ENCODE measurements at regions not wholly inside any gene's neighbourhood (a gene's known extent, or its start where the extent isn't known, plus 50 kb on each side); places are given as distances from the start of the nearest gene placed in this dataset.
A peak's percentile ranks its signal among the peaks of the same experiment; 100 is the strongest.

DNA sequence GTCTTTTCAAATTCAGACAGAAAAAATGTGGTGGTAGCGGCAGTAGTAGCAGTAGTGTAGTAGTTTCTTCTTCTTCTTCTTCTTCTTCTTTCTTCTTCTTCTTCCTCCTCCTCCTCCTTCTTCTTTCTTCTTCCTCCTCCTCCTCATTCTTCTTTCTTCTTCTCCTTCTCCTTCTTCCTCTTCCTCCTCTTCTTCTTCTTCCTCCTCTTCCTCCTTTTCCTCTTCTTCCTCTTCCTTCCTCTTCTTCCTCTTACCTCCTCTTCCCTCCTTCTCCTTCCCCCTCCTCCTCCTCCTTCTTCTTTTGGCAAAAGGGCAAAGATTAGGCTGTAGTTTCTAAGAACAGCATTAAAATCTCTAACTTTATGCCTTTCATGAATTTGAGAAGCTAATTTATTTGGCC is 59.6 kb upstream of the INSM2 start:
- ATAC-seq: no peak
- RAD21 ChIA-PET (ENCODE audit: unreplicated experiment): no interaction called here
- TF ChIP-seq FOXK2 (IDR thresholded peaks at IDR 0.05): 0 out of 2 replicates have a peak, but pooled peaks have one; percentile 15
- TF ChIP-seq, protein P1, sequence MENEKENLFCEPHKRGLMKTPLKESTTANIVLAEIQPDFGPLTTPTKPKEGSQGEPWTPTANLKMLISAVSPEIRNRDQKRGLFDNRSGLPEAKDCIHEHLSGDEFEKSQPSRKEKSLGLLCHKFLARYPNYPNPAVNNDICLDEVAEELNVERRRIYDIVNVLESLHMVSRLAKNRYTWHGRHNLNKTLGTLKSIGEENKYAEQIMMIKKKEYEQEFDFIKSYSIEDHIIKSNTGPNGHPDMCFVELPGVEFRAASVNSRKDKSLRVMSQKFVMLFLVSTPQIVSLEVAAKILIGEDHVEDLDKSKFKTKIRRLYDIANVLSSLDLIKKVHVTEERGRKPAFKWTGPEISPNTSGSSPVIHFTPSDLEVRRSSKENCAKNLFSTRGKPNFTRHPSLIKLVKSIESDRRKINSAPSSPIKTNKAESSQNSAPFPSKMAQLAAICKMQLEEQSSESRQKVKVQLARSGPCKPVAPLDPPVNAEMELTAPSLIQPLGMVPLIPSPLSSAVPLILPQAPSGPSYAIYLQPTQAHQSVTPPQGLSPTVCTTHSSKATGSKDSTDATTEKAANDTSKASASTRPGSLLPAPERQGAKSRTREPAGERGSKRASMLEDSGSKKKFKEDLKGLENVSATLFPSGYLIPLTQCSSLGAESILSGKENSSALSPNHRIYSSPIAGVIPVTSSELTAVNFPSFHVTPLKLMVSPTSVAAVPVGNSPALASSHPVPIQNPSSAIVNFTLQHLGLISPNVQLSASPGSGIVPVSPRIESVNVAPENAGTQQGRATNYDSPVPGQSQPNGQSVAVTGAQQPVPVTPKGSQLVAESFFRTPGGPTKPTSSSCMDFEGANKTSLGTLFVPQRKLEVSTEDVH (IDR thresholded peaks at IDR 0.05; ENCODE audit: low read depth, partially characterized antibody): no peak
- no peaks in the 10 kb centered on the region for H3K79me2 ChIP-seq (ENCODE audit: control insufficient read depth, insufficient read depth, low read length)
- H3K27ac ChIP-seq (ENCODE audit: control insufficient read depth, insufficient read depth): no peak overlapping the region
- H4K20me1 ChIP-seq (ENCODE audit: control insufficient read depth, insufficient read depth): no peaks in the 10 kb centered on the region
- no peak overlapping the region for H3K9ac ChIP-seq (ENCODE audit: control insufficient read depth, insufficient read depth, low read length)
- no peaks in the 10 kb centered on the region for H3K9me3 ChIP-seq (replicated peaks; ENCODE audit: control insufficient read depth, insufficient read depth, low read length)
- H2AFZ ChIP-seq (ENCODE audit: control insufficient read depth, low read depth, low read length): no peak overlapping the region
- no peak for FAIRE-seq
- in situ Hi-C loops (cut with MboI): no loop called here
- POLR2A ChIA-PET: no interaction called here
- DNase-seq (ENCODE audit: low read depth, low spot score): no peak
- WGBS (ENCODE audit: insufficient coverage, insufficient replicate concordance, low lambda C conversion rate, missing lambda C conversion rate): 61% methylated on average over 1 of the region's 1 CpG
- CTCF ChIA-PET: interaction anchor here (0.6 kb wide), 1 partner anchor 47 kb away, joined by 3 read pairs; no protein-coding TSS in a partner anchor
- no peaks in the 10 kb centered on the region; a peak in 2 of 4 replicates for H3K27me3 ChIP-seq (replicated peaks in 1 of 2; ENCODE audit: control insufficient read depth in 2 of 2, insufficient read depth in 2 of 2, low read length in 1 of 2)
- BruUV-seq (replicated peaks): no TSS peak
- H3K4me3 ChIP-seq: no peak overlapping the region
- no peaks in the 10 kb centered on the region for H3K4me1 ChIP-seq (ENCODE audit: control insufficient read depth, insufficient read depth, low read length)
- SMC1A ChIA-PET (ENCODE audit: uncharacterized antibody, unreplicated experiment): no interaction called here
- intact Hi-C loops (cut with micrococcal nuclease; ENCODE audit: unreplicated experiment): no loop called here
- H3K4me2 ChIP-seq (ENCODE audit: control insufficient read depth, insufficient read depth): no peak overlapping the region
- no peaks in the 10 kb centered on the region for H3K36me3 ChIP-seq (ENCODE audit: control insufficient read depth in 2 of 2, insufficient read depth in 2 of 2, low read length in 1 of 2)

DNA sequence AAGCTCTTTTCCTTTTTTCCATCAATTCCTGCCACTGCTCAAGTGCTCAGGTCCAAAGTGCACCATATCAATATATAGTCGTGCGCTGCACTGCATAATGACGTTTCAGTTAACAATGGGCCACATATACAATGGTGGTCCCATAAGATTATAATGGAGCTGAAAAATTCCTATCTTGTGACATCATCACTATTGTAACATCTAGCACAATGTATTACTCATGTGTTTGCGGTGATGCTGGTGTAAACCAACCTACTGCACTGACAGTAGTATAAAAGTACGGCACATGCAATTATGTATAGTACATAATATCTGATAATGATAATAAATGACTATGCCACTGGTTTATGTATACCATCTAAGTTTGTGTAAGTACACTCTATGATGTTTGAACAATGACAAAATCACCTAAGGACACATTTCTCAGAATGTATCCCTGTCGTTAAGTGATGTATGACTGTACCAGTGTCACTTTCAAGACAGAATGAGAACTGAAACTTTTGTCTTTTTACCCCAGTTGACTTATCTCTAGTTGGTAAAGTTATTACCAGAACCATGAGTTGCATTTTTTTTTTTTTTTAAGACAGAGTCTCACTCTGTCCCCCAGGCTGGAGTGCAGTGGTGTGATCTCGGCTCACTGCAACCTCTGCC is 53.7 kb upstream of the INSM2 start:
- intact Hi-C loops (cut with micrococcal nuclease; ENCODE audit: unreplicated experiment): no loop called here
- RAD21 ChIA-PET (ENCODE audit: unreplicated experiment): interaction anchor here (0.6 kb wide), 1 partner anchor 62 kb away, joined by 4 read pairs; no protein-coding TSS in a partner anchor
- SMC1A ChIA-PET (ENCODE audit: uncharacterized antibody, unreplicated experiment): interaction anchor here (0.5 to 0.9 kb wide), 4 partner anchors 9 to 1594 kb away, joined by 3 read pairs; no protein-coding TSS in a partner anchor
- Histone ChIP-seq H3K27ac (ENCODE audit: control insufficient read depth, insufficient read depth) (no peak overlapping the region), H4K20me1 (ENCODE audit: control insufficient read depth, insufficient read depth) (no peaks in the 10 kb centered on the region), H3K4me1 (ENCODE audit: control insufficient read depth, insufficient read depth, low read length) (no peaks in the 10 kb centered on the region), H3K4me3 (no peak overlapping the region), H2AFZ (ENCODE audit: control insufficient read depth, low read depth, low read length) (no peak overlapping the region), H3K27me3 (replicated peaks in 1 of 2; ENCODE audit: control insufficient read depth in 2 of 2, insufficient read depth in 2 of 2, low read length in 1 of 2) (no peaks in the 10 kb centered on the region), H3K36me3 (ENCODE audit: control insufficient read depth in 2 of 2, insufficient read depth in 2 of 2, low read length in 1 of 2) (no peaks in the 10 kb centered on the region), H3K9ac (ENCODE audit: control insufficient read depth, insufficient read depth, low read length) (no peak overlapping the region), H3K4me2 (ENCODE audit: control insufficient read depth, insufficient read depth) (no peak overlapping the region), H3K9me3 (replicated peaks; ENCODE audit: control insufficient read depth, insufficient read depth, low read length) (no peaks in the 10 kb centered on the region), H3K79me2 (ENCODE audit: control insufficient read depth, insufficient read depth, low read length) (no peaks in the 10 kb centered on the region)
- ATAC-seq (peak; percentile 96), FAIRE-seq (peak; percentile 64), DNase-seq (ENCODE audit: low read depth, low spot score) (peak; percentile 35)
- no TSS peak for BruUV-seq (replicated peaks)
- WGBS (ENCODE audit: insufficient coverage, insufficient replicate concordance, low lambda C conversion rate, missing lambda C conversion rate): 52% methylated on average over 7 of the region's 7 CpGs
- CTCF ChIA-PET: interaction anchor here (0.6 kb wide), 1 partner anchor 399 kb away, joined by 3 read pairs; no protein-coding TSS in a partner anchor
- POLR2A ChIA-PET: no interaction called here
- in situ Hi-C loops (cut with MboI): no loop called here
- TF ChIP-seq RFX5 (IDR thresholded peaks at IDR 0.05; ENCODE audit: low read depth, low read length) (no peak), FOS (IDR thresholded peaks at IDR 0.05; ENCODE audit: borderline replicate concordance, extremely low read depth, insufficient read length) (no peak), MTA3 (IDR thresholded peaks at IDR 0.05; ENCODE audit: borderline replicate concordance, low read length) (no peak), SPI1 (IDR thresholded peaks at IDR 0.05; ENCODE audit: borderline replicate concordance, insufficient read depth, low read depth, low read length) (peak; percentile 70), KDM1A (IDR thresholded peaks at IDR 0.05; ENCODE audit: borderline replicate concordance) (no peak)
- TF ChIP-seq, protein P2, sequence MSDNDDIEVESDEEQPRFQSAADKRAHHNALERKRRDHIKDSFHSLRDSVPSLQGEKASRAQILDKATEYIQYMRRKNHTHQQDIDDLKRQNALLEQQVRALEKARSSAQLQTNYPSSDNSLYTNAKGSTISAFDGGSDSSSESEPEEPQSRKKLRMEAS (IDR thresholded peaks at IDR 0.05; ENCODE audit: low read depth, low read length): no peak
- TF ChIP-seq, protein P3, sequence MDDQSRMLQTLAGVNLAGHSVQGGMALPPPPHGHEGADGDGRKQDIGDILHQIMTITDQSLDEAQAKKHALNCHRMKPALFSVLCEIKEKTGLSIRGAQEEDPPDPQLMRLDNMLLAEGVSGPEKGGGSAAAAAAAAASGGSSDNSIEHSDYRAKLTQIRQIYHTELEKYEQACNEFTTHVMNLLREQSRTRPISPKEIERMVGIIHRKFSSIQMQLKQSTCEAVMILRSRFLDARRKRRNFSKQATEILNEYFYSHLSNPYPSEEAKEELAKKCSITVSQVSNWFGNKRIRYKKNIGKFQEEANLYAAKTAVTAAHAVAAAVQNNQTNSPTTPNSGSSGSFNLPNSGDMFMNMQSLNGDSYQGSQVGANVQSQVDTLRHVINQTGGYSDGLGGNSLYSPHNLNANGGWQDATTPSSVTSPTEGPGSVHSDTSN (IDR thresholded peaks at IDR 0.05; ENCODE audit: insufficient replicate concordance, low read depth, low read length): no peak
- TF ChIP-seq, protein P4, sequence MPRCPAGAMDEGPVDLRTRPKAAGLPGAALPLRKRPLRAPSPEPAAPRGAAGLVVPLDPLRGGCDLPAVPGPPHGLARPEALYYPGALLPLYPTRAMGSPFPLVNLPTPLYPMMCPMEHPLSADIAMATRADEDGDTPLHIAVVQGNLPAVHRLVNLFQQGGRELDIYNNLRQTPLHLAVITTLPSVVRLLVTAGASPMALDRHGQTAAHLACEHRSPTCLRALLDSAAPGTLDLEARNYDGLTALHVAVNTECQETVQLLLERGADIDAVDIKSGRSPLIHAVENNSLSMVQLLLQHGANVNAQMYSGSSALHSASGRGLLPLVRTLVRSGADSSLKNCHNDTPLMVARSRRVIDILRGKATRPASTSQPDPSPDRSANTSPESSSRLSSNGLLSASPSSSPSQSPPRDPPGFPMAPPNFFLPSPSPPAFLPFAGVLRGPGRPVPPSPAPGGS (IDR thresholded peaks at IDR 0.05; ENCODE audit: borderline replicate concordance, insufficient read depth, low read depth, low read length, poor library complexity, severe bottlenecking): no peak

Data from GM12878 (cell line).